ENCODE measurements at regions not wholly inside any gene's neighbourhood (a gene's known extent, or its start where the extent isn't known, plus 50 kb on each side); places are given as distances from the start of the nearest gene placed in this dataset.

GRCh38 chr7:31420948-31421347 lies 80.4 kb upstream of the NEUROD6 start:
- DNase-seq (no peak), ATAC-seq (no peak)
- Histone ChIP-seq H3K27me3 (no peaks in the 10 kb centered on the region), H3K36me3 (no peaks in the 10 kb centered on the region), H3K4me3 (no peak overlapping the region), H3K4me1 (no peaks in the 10 kb centered on the region), H3K9me3 (no peaks in the 10 kb centered on the region), H3K27ac (no peak overlapping the region)
- WGBS (ENCODE audit: insufficient coverage, low coverage, low lambda C conversion rate, missing lambda C conversion rate), result 71% methylated on average over 1 of the region's 1 CpG
- intact Hi-C loops (cut with DNase I), result no loop called here
- TF ChIP-seq POLR2A (IDR thresholded peaks at IDR 0.05) (no peak), CTCF (IDR thresholded peaks at IDR 0.05) (no peak)

GRCh38 chr7:31421607-31422006 lies 81.1 kb upstream of the NEUROD6 start:
- H3K4me3 ChIP-seq, result no peak overlapping the region
- intact Hi-C loops (cut with DNase I), result no loop called here
- WGBS (ENCODE audit: insufficient coverage, low coverage, low lambda C conversion rate, missing lambda C conversion rate), result 97% methylated on average over 2 of the region's 2 CpGs
- ATAC-seq, result no peak
- no peak overlapping the region for H3K27ac ChIP-seq
- DNase-seq, result no peak
- no peaks in the 10 kb centered on the region for H3K36me3 ChIP-seq
- no peaks in the 10 kb centered on the region for H3K9me3 ChIP-seq
- H3K27me3 ChIP-seq, result no peaks in the 10 kb centered on the region
- H3K4me1 ChIP-seq, result no peaks in the 10 kb centered on the region
- TF ChIP-seq CTCF (IDR thresholded peaks at IDR 0.05), result no peak
- TF ChIP-seq POLR2A (IDR thresholded peaks at IDR 0.05), result no peak

DNA sequence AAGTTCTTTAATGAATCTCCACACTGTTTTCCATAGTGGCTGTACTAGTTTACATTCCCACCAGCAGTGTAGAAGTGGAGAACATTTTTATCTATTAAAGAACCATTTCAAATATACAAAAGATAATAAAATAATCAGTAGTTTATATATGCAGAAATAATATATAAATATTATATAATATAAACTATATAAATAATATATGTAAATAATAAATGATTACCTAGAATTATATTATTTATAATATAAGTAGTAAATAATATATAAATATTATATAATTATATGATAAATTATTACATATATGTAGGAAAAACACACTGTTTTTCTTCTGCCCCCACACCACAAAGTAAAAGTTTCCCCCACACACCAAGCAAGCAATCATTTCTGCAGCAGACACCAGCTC lies 83.5 kb upstream of the NEUROD6 start:
- H3K36me3 ChIP-seq, result no peaks in the 10 kb centered on the region
- DNase-seq (no peak), ATAC-seq (no peak)
- no peaks in the 10 kb centered on the region for H3K9me3 ChIP-seq
- H3K4me1 ChIP-seq, result no peaks in the 10 kb centered on the region
- intact Hi-C loops (cut with DNase I), result no loop called here
- H3K4me3 ChIP-seq, result no peak overlapping the region
- H3K27me3 ChIP-seq, result no peaks in the 10 kb centered on the region
- no peak overlapping the region for H3K27ac ChIP-seq
- TF ChIP-seq POLR2A (IDR thresholded peaks at IDR 0.05), result no peak
- TF ChIP-seq CTCF (IDR thresholded peaks at IDR 0.05), result no peak

- Histone ChIP-seq H3K9me3 (no peaks in the 10 kb centered on the region), H3K36me3 (no peaks in the 10 kb centered on the region), H3K4me1 (no peaks in the 10 kb centered on the region), H3K4me3 (no peak overlapping the region), H3K27me3 (no peaks in the 10 kb centered on the region), H3K27ac (no peak overlapping the region)
- ATAC-seq, result no peak
- no peak for TF ChIP-seq POLR2A (IDR thresholded peaks at IDR 0.05)
- no peak for TF ChIP-seq CTCF (IDR thresholded peaks at IDR 0.05)
- no peak for DNase-seq
- intact Hi-C loops (cut with DNase I), result no loop called here
Observed at GRCh38 chr7:31432176-31432575, 81.7 kb upstream of the ITPRID1 start.

GRCh38 chr7:31432836-31433340 lies 81.0 kb upstream of the ITPRID1 start:
- TF ChIP-seq POLR2A (IDR thresholded peaks at IDR 0.05) (no peak), CTCF (IDR thresholded peaks at IDR 0.05) (no peak)
- Histone ChIP-seq H3K4me3 (no peak overlapping the region), H3K9me3 (no peaks in the 10 kb centered on the region), H3K4me1 (no peaks in the 10 kb centered on the region), H3K27me3 (no peaks in the 10 kb centered on the region), H3K36me3 (no peaks in the 10 kb centered on the region), H3K27ac (no peak overlapping the region)
- intact Hi-C loops (cut with DNase I), result no loop called here
- no peak for ATAC-seq
- DNase-seq, result no peak
- WGBS (ENCODE audit: insufficient coverage, low coverage, low lambda C conversion rate, missing lambda C conversion rate), result 62% methylated on average over 6 of the region's 6 CpGs

All from right lobe of liver (tissue), 6 donors.